Osteocyte (in vitro differentiated cells): ENCODE measurements at regions not wholly inside any gene's neighbourhood (a gene's known extent, or its start where the extent isn't known, plus 50 kb on each side); places are given as distances from the start of the nearest gene placed in this dataset.
A peak's percentile ranks its signal among the peaks of the same experiment; 100 is the strongest.
"Not testable (repeated sequence)": the region's sequence is repeated elsewhere in the genome, so short reads cannot be mapped to it uniquely, and the experiment has no call there.

Source experiments
- DNase-seq: peaks from one replicate; pipeline ENCODE4 v3.0.0; 2021; ENCODE audit warnings: mixed read lengths; ENCODE audit not compliant: unreplicated experiment; ENCODE audit errors: extremely low spot score
- H3K27ac Mint-ChIP-seq: one replicate; pipeline ENCODE4 v1.8.0; 2021; ENCODE audit warnings: mild to moderate bottlenecking, mixed read lengths; ENCODE audit not compliant: unreplicated experiment
- H3K27me3 Mint-ChIP-seq: one replicate; pipeline ENCODE4 v1.8.0; 2021; ENCODE audit warnings: mixed read lengths; ENCODE audit not compliant: unreplicated experiment
- H3K36me3 Mint-ChIP-seq: one replicate; pipeline ENCODE4 v1.8.0; 2021; ENCODE audit warnings: mixed read lengths; ENCODE audit not compliant: unreplicated experiment
- H3K4me1 Mint-ChIP-seq: one replicate; pipeline ENCODE4 v1.8.0; 2021; ENCODE audit warnings: mixed read lengths; ENCODE audit not compliant: unreplicated experiment
- H3K4me3 Mint-ChIP-seq: one replicate; pipeline ENCODE4 v1.8.0; 2021; ENCODE audit warnings: mild to moderate bottlenecking, moderate library complexity, mixed read lengths; ENCODE audit not compliant: unreplicated experiment
- H3K9me3 Mint-ChIP-seq: one replicate; pipeline ENCODE4 v1.8.0; 2021; ENCODE audit warnings: mixed read lengths; ENCODE audit not compliant: unreplicated experiment
- CTCF ChIP-seq: fragments of 200-600 bp; sonication (generic); IDR thresholded peaks from 2 replicates; pipeline ENCODE4 v1.5.0; 2021; ENCODE audit warnings: antibody characterized with exemption, mild to moderate bottlenecking, moderate library complexity

- peak; percentile 81 for DNase-seq
- no peaks in the 10 kb centered on the region for H3K4me1 Mint-ChIP-seq
- no peaks in the 10 kb centered on the region for H3K36me3 Mint-ChIP-seq
- H3K27ac Mint-ChIP-seq: no peak overlapping the region
- no peak for TF ChIP-seq CTCF
- H3K4me3 Mint-ChIP-seq: no peak overlapping the region
- H3K27me3 Mint-ChIP-seq: no peaks in the 10 kb centered on the region
- no peaks in the 10 kb centered on the region for H3K9me3 Mint-ChIP-seq
Measured at GRCh38 chr2:238775591-238775990, 72.3 kb upstream of the TWIST2 start.

DNA sequence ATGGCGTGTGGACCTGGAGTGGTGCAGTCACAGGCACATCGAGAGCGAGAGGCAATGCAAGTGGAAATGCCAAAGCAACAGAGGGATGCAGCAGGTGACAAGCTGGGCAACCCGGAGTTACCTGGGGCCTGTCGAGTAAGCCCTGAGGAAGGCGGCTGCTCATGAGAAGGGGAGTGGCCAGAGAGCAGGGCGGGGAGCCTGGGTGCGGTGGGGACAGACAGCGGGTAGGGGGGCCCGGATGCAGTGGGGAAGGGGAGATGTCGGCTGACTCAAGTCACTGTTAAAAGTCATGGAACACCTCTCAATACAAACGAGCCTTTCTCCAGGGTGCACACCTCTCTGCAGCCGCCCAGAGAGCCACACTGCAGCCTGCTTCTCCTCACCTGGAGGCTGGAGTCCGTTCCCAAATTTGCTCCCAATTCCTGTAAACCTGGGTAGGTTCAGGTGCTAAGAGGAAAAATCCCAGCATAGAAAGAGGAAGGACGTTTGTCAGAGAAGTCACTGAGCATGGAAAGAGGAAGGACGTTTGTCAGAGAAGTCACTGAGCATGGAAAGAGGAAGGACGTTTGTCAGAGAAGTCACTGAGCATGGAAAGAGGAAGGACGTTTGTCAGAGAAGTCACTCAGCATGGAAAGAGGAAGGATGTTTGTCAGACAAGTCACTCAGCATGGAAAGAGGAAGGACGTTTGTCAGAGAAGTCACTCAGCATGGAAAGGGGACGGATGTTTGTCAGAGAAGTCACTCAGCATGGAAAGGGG, 71.7 kb upstream of the TWIST2 start:
- DNase-seq: peak; percentile 74
- Mint-ChIP-seq H3K27ac (no peak overlapping the region), H3K27me3 (no peaks in the 10 kb centered on the region), H3K36me3 (no peaks in the 10 kb centered on the region), H3K4me3 (no peak overlapping the region), H3K4me1 (no peaks in the 10 kb centered on the region), H3K9me3 (peaks cover 4% of the 10 kb centered on the region)
- no peak for TF ChIP-seq CTCF

- H3K4me1 Mint-ChIP-seq, H3K36me3 Mint-ChIP-seq, DNase-seq: not testable (repeated sequence)
Measured at GRCh38 chr2:238776761-238777046, 71.2 kb upstream of the TWIST2 start.

DNA sequence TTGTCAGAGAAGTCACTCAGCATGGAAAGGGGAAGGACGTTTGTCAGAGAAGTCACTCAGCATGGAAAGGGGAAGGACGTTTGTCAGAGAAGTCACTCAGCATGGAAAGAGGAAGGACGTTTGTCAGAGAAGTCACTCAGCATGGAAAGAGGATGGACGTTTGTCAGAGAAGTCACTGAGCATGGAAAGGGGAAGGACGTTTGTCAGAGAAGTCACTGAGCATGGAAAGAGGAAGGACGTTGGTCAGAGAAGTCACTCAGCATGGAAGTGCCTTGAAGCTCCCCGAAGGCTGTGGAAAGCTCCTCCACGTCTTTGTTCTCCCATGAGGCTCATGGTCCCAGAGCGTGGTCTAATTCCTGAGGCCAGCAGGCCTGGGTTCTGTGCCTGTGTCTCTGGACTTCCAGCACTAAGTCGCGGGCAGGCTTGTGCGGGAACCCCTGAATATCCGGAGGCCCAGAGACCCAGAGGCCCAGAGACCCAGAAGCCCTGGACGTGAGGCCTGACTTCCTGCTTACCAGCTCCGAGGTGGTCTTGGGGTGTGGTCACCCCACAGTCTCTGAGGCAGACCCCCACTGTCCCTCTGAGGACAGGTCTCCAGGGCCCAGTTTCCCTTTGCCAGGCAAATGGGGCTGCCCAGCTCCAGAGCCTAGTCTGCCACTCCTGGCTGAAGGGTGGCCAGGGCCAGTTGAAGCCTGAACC, 70.4 kb upstream of the TWIST2 start:
- DNase-seq: peak; percentile 79
- Mint-ChIP-seq H3K27me3 (no peaks in the 10 kb centered on the region), H3K36me3 (no peaks in the 10 kb centered on the region), H3K27ac (no peak overlapping the region), H3K4me1 (no peaks in the 10 kb centered on the region), H3K9me3 (peaks cover 10% of the 10 kb centered on the region), H3K4me3 (no peak overlapping the region)
- no peak for TF ChIP-seq CTCF

More at GRCh38 chr2:238776761-238777046, 71.2 kb upstream of the TWIST2 start:
- H3K4me3 Mint-ChIP-seq, H3K27ac Mint-ChIP-seq, H3K27me3 Mint-ChIP-seq, H3K9me3 Mint-ChIP-seq: not testable (repeated sequence)

DNA sequence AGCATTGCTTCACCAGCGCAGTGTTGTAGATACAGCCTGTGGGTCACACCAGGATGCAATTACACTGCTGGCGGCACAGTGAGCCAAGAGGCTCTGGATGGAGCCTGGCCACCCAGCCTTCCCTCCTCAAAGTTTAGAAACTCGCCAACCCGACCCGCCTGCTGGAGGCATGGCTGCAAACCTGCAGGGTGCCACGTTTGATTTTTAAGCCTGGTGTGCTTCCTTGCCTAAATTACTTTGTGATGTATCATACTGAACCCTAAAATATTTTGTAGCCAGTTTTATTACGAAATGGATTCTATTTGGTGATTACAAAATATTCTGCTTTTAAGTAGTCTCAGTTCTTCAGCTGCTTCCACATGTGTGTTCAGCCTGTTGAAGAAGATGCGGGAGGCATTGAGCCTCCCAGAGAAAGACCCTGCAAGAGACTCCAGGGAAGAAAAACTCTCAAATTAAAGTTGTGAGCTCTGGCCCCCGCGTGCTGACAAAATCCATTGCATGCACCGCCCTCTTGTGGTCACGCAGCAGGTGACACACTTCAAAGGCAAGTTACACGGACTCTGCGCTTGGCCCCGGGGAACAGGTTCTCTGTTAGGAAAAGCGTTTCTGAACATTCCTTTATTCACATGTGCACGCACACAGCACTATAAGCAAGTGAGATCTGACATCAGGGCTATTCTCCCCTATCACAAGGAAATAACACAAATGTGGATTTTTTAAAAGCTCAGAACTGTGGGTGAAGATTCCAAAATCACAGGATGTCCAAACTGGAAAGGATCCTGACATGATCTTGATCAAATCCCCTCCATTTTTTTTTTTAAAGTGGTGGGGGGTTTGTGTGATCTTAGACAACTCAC, 63.0 kb upstream of the TWIST2 start:
- peaks cover 10% of the 10 kb centered on the region for H3K9me3 Mint-ChIP-seq
- no peak overlapping the region for H3K27ac Mint-ChIP-seq
- TF ChIP-seq CTCF: peak; percentile 93
- H3K4me3 Mint-ChIP-seq: no peak overlapping the region
- H3K4me1 Mint-ChIP-seq: no peaks in the 10 kb centered on the region
- no peaks in the 10 kb centered on the region for H3K36me3 Mint-ChIP-seq
- no peak for DNase-seq
- H3K27me3 Mint-ChIP-seq: peaks cover 18% of the 10 kb centered on the region
